HG03103 (cell line): ENCODE measurements at regions not wholly inside any gene's neighbourhood (a gene's known extent, or its start where the extent isn't known, plus 50 kb on each side); places are given as distances from the start of the nearest gene placed in this dataset.
"Not testable (repeated sequence)": the region's sequence is repeated elsewhere in the genome, so short reads cannot be mapped to it uniquely, and the experiment has no call there.

Source experiments
- ATAC-seq: cut with Tn5 transposase; IDR thresholded peaks from one replicate; pipeline ENCODE4 v1.9.1; 2021; ENCODE audit warnings: low read depth; ENCODE audit not compliant: unreplicated experiment

- ATAC-seq = no peak
Observed at GRCh38 chr2:236367506-236368289, 103.5 kb upstream of the ASB18 start.

GRCh38 chr2:236369661-236370062 is 105.5 kb upstream of the ASB18 start:
- no peak for ATAC-seq

GRCh38 chr2:236370847-236371409 is 106.7 kb upstream of the ASB18 start:
- ATAC-seq = no peak

- no peak for ATAC-seq
Observed at GRCh38 chr2:236375973-236376476, 111.8 kb upstream of the ASB18 start.

- no peak for ATAC-seq
Observed at GRCh38 chr2:236376566-236377244, 112.5 kb upstream of the ASB18 start.

- ATAC-seq = no peak
Observed at GRCh38 chr2:236380051-236380612, 115.9 kb upstream of the ASB18 start.

GRCh38 chr2:236381253-236381652 is 117.0 kb upstream of the ASB18 start:
- not testable (repeated sequence) for ATAC-seq

GRCh38 chr2:236389284-236390216 is 125.3 kb upstream of the ASB18 start:
- ATAC-seq = not testable (repeated sequence)

GRCh38 chr2:236393101-236393500 is 128.9 kb upstream of the ASB18 start:
- ATAC-seq = no peak

- ATAC-seq = no peak
Observed at GRCh38 chr2:236393581-236393980, 129.4 kb upstream of the ASB18 start.

- ATAC-seq = no peak
Observed at GRCh38 chr2:236394571-236394970, 130.4 kb upstream of the ASB18 start.

GRCh38 chr2:236395067-236395466 is 130.9 kb upstream of the ASB18 start:
- no peak for ATAC-seq

- ATAC-seq = no peak
Observed at GRCh38 chr2:236396818-236397350, 132.7 kb upstream of the ASB18 start.

GRCh38 chr2:236397681-236398080 is 133.5 kb upstream of the ASB18 start:
- no peak for ATAC-seq

- ATAC-seq = no peak
Observed at GRCh38 chr2:236399409-236399808, 135.2 kb upstream of the ASB18 start.

GRCh38 chr2:236400046-236400574 is 135.9 kb upstream of the ASB18 start:
- ATAC-seq = no peak

GRCh38 chr2:236400594-236401360 is 136.6 kb upstream of the ASB18 start:
- ATAC-seq = no peak

- ATAC-seq = no peak
Observed at GRCh38 chr2:236402033-236402790, 138.0 kb upstream of the ASB18 start.
